GM18507 (cell line): ENCODE measurements at regions not wholly inside any gene's neighbourhood (a gene's known extent, or its start where the extent isn't known, plus 50 kb on each side); places are given as distances from the start of the nearest gene placed in this dataset.
A peak's percentile ranks its signal among the peaks of the same experiment; 100 is the strongest.
"Not testable (repeated sequence)": the region's sequence is repeated elsewhere in the genome, so short reads cannot be mapped to it uniquely, and the experiment has no call there.

Experiments
- DNase-seq: peaks from one replicate; pipeline ENCODE4 v3.0.0; 2011; ENCODE audit warnings: low read depth; ENCODE audit not compliant: insufficient read length; ENCODE audit errors: extremely low spot score
- FAIRE-seq: peaks from 2 replicates; lab custom pipeline; 2011; peaks lifted over from hg19 to GRCh38; lab: Jason Lieb, UNC

DNA sequence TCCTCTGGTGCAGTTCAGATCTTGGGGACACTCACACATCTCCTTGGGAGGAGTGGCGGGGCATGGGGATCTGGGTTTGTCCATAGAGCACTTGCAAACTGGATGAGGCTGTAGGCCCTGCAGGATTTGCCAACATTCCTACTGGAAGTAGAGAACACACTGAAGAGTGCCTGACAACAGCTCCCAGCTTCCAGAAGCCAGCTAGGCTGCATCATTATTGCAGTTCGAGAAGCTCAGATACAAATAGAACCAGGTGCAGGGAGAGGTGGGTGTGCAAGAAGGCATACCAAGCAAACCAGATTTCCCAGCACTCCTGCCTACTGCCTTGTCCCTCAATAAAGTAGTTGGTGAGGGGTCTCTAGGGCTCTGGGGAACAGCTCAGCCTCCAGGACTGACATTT lies 52.5 kb downstream of the RHOB start:
- DNase-seq (no peak), FAIRE-seq (no peak)

- DNase-seq (no peak), FAIRE-seq (no peak)
These were observed 55.1 kb downstream of the RHOB start for GRCh38 chr2:20501974-20502373.

DNA sequence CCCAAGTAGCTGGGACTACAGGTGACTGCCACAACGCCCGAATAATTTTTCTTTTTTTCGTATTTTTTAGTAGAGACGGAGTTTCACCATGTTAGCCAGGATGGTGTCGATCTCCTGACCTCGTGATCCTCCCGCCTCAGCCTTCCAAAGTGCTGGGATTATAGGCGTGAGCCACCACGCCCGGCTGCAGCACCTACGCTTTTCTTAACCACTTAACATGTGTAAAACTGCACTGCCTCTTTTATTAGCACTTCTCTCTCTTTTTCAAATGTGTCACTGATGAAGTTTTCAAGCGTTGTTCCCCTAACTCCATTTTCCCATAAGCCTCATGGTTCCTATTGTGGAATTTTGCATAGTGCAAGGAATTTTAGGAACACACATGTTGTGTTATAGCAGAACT lies 55.6 kb downstream of the RHOB start:
- DNase-seq, FAIRE-seq: not testable (repeated sequence)

DNA sequence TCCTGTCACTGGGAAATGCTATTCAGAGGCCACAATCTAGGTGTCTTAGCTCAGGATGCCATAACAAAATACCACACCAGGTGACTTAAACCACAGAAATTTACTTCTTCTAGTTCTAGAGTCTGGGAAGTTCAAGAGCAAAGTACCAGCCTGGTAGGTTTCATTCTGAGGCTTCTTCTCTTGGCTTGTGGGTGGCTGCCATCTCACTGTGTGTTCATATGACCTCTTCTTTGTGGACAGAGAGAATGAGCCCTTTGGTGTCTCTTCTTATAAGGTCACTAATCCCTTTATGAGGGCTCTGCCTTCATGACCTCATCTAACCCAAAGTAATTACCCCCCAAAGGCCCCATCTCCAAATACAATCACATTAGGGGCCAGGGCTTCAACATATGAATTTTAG lies 57.3 kb downstream of the RHOB start:
- DNase-seq (no peak), FAIRE-seq (no peak)

DNA sequence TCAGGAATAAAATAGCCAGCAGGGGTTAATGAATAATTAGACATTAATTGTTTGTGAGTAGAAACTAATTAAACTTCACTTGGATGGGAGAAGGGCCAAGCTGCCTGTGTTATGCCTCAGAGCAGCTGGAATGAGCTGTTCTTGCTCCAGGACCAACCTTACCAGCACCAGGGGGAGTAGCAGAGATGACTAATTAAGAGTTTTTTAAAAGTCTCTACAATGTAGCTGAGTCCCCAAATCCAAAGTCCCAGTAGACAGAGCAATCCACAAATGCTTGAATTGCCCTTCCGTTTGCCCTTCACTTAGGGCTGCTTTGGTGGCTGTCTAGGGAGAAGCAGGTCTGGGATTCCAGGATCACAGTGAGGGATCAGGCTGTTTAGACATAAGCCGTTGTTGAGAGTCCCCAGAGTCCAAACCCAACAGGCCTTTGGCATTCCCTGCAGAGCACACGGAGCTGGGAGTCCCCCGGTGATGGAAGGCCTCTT lies 59.4 kb downstream of the RHOB start:
- FAIRE-seq (no peak), DNase-seq (no peak)

- DNase-seq: peak; percentile 54
- peak; percentile 90 for FAIRE-seq
These were observed 60.4 kb downstream of the RHOB start for GRCh38 chr2:20507166-20507692.

DNA sequence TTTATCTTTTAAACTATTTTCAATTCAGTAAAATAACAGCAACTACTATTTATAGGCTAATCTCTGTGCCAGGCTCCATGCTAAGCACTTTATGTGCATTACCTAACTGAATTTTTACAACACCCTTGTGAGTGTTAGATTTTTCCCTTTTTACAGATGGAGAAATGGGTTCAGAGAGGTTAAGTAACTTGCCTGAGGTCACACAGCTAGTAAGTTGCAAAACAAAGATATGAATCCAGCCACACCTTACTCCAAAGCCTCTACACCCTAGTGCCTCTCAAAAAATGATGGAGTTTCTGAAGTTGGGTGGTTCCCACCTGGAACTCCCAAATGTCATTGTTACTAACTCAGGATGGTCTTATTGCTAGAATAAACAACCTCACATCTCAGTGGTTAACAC lies 60.8 kb downstream of the RHOB start:
- FAIRE-seq: no peak

DNA sequence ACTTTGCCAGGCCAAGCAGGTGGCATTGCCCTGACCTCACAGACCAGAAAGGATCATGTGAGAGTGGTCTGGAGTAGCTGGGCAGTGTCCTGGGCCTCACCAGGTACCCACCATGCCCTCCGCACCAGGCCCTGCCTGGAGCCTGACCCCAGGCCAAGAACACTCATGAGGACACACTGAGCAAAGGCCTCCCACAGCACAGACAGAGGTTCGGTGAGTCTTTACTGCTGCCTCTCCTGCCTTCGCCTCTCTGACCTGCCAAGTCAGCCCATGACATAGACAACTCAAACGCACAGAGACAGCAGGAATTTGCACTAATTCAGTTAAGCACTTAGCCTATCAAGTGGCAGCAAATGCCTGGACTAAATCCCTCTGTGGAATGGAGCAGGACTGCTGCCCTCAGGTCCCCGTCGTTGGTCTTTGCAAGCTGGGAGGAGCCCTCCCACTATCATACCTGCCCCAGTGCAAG lies 62.5 kb downstream of the RHOB start:
- DNase-seq (no peak), FAIRE-seq (no peak)

More for the DNA sequence above, 60.8 kb downstream of the RHOB start:
- no peak for DNase-seq

GRCh38 chr2:20509770-20510490 lies 63.1 kb downstream of the RHOB start:
- DNase-seq (no peak), FAIRE-seq (no peak)

DNA sequence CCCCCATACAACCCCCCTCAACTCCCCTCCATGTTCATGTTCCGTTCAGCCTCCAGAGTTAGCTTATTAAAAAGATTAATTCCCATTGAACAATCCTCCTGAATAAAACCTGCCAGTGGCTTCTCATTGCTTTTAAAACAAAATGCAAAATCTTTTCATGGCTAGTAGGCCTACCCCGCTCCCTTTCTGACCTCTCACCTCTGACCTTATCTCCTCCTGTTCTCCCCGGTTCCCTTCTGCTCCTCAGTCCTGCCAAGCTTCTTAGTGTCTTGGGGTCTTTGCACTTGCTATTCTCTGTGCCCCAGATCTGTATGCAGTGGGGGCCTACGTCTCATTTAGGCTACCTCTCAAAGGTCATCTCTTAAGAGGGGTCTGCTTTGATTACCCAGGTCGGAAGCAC lies 64.3 kb downstream of the RHOB start:
- FAIRE-seq (no peak), DNase-seq (no peak)

- DNase-seq (no peak), FAIRE-seq (no peak)
These were observed 65.3 kb downstream of the RHOB start for GRCh38 chr2:20512061-20512605.

DNA sequence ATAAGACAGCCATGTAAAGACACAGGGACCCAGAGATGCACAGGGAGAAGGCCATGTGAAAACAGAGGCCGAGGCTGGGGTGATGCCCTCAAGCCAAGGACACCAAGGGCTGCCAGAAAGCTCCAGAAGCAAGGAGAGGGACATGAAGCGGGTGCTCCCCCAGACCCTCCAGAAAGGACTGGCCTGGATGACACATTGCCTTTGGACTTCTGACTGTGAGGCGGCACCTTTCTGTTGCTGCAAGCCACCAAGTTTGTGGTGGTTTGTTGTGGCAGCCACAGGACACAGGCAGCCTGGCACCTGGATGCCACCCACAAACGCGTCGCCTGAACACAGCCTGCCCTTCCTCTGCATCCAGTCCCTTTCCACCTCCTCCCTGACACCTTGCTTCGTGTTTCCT lies 67.1 kb downstream of the RHOB start:
- no peak for DNase-seq
- FAIRE-seq: no peak

GRCh38 chr2:20514596-20515269 lies 67.9 kb downstream of the RHOB start:
- FAIRE-seq (no peak), DNase-seq (no peak)

DNA sequence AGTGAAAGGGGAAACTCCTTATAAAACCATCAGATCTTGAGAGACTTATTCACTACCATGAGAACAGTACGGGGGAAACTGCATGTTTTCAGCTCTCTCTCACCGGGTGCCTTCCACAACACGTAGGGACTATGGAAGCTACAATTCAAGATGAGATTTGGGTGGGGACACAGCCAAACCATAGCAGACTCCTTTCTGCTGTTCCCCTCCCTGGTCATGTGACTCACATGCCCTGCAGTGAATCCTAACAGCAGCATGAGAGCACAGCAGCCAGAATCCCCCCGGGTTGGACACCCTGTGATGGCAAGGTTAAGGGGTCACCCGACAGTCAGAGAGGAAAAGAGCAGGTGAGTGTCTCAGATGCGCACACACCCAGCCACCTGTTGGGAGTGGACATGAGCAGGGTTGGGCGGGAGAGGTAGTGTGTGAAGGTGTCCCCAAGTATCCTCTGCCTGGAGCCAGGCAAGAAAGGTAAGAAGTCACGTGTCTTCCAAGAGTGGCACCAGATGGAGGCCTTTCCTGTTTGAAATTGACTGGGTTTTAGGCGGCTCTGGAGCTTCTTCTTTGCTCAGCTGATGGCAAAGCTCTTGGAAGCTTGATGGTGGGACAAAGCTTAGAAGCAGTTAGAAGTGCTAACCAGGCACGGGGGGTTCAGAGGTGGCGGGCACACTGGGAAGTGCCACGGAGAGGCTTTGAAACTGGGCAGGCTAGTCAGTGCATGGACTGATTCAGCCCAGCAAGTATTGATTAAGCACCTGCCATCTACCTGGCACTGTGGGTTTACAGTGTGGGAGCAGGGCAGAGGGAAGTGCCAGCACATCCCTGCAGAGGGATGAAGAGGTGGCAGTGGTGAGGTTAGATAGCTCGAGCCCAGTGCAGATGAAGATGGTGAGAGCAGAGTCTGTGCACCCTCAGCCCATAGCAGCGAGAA lies 68.7 kb downstream of the RHOB start:
- DNase-seq (no peak), FAIRE-seq (no peak)

DNA sequence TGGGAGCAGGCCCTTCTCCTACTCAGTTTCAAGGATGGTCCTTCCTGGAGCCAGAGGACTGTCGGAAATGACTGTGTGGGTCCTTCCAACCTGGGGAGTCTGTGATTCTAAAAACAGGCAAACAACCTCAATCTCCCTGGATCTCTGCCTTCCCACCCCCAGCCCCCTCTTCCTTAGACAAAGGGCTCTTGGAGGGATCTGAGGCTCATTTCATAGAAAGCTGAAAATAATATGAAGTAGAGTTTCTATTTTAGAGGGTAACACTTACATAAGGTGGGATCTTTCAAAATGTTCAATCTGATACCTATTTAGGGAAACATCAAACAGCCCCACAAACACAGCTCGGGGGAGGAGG lies 69.4 kb downstream of the RHOB start:
- no peak for DNase-seq
- FAIRE-seq: no peak

DNA sequence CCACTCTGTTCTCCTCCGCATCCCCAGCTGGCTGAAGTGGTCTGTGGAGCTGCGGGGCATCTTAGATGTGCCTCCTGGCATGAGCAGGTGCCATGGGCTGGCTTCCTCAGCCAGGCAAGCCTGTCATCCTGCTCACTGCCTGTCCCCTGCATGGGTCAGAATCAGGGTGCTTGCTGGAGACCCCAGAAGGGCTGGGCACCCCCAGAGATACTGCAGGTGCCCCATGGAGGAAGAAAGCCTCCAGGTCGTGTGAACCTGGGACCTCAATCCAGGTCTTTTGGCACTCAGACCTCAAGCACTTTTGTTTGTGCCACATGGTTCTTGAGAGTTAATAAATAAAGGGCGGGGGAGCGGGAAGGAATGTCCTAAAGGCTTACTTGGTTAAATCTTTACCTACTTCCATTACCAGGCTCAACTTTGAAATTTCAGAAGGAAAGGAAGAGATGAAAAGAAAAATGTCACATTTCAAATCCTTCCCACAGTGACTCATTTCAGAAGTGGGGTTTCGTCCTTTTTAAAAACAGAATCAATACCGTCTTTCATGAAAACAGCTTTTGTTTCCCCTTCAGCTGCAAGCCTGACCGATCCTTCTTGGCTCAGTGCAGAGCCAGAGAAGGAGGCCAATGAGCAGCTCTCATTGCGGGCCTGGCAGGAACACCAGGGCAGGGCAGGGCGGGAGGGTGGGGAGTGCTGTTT lies 69.9 kb downstream of the RHOB start:
- peak; percentile 90 for FAIRE-seq

GRCh38 chr2:20519309-20519708 lies 72.4 kb downstream of the RHOB start:
- no peak for FAIRE-seq
- DNase-seq: no peak

More for the DNA sequence above, 69.9 kb downstream of the RHOB start:
- DNase-seq: peak; percentile 64

DNA sequence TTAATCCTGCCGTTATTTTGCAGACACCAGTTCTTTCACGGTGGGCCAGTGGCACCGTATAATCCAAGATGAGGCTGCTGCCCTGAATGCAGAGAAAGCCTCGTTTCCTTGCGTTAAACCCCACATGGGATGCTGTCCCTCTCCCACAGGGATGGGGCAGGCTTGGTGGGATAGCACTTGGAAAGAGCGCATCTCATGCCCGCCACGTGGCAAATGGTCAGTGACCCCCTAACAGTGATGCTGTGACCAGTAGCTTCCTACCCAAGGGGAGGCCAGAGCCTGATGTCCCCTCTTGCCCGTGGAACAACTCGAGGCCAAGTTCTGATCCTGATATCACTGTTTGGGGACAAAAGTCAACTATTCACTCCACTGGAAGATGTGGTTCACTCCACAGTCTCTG lies 73.3 kb downstream of the RHOB start:
- no peak for FAIRE-seq
- DNase-seq: no peak

DNA sequence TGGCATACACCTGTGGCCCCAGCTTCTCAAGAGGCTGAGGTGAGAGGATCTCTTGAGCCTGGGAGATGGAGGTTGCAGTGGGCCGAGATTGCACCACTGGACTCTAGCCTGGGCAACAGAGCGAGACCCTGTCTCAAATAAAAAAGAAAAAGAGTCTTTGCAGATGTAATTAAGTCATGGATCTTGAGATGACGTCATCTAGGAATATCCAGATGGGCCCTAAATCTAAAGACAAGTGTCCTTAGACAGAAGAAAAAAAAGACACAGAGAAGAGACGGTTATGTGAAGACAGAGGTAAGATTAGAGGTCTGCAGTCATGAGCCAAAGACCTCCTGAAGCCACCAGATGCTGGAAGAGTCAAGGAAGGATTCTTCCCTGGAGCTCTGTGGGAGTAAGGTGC lies 74.3 kb downstream of the RHOB start:
- no peak for FAIRE-seq

More for the DNA sequence above, 74.3 kb downstream of the RHOB start:
- no peak for DNase-seq
